HepG2 (cell line): ENCODE measurements at regions not wholly inside any gene's neighbourhood (a gene's known extent, or its start where the extent isn't known, plus 50 kb on each side); places are given as distances from the start of the nearest gene placed in this dataset.

Source experiments
- ATF4 ChIP-seq, 2 experiments: fragments of 450-650 bp in 1 of 2; sonication (generic) in 1 of 2; formaldehyde crosslinking; IDR thresholded peaks; 2 replicates each; pipeline versions ENCODE4 v1.5.0 to v1.8.0; 2020 to 2022; ENCODE audit warnings: mild to moderate bottlenecking in 1 of 2, missing genetic modification reagents in 1 of 2
- CREB1 ChIP-seq, 2 experiments: fragments of 450-650 bp in 1 of 2; IDR thresholded peaks; 2 replicates each; pipeline ENCODE4 v1.6.1; 2016 to 2017; ENCODE audit warnings: control low read depth in 1 of 2, mild to moderate bottlenecking in 1 of 2, missing compliant biosample characterization in 1 of 2, missing genetic modification characterization in 1 of 2
- GABPA ChIP-seq, 2 experiments: IDR thresholded peaks; 2 replicates each; pipeline ENCODE4 v1.6.1; 2011 to 2016; ENCODE audit warnings: low read depth in 2 of 2, low read length in 1 of 2, missing biosample characterization in 1 of 2, missing genetic modification characterization in 1 of 2
- IKZF5 ChIP-seq: IDR thresholded peaks from 2 replicates; pipeline ENCODE4 v1.6.1; 2018; ENCODE audit warnings: missing genetic modification reagents, mild to moderate bottlenecking, missing compliant biosample characterization
- NONO ChIP-seq, 2 experiments: fragments of 450-650 bp in 1 of 2; sonication (generic) in 1 of 2; formaldehyde crosslinking in 1 of 2; IDR thresholded peaks in 1 of 2; conservative IDR thresholded peaks in 1 of 2; 2 replicates each; pipeline versions ENCODE4 v1.6.1 to v1.8.0; 2017 to 2022; ENCODE audit warnings: mild to moderate bottlenecking in 1 of 2, missing genetic modification reagents in 1 of 2, moderate library complexity in 1 of 2
- NR3C1 ChIP-seq: sonication (generic); formaldehyde crosslinking; IDR thresholded peaks from 2 replicates; pipeline ENCODE4 v1.4.0; 2020; ENCODE audit warnings: missing genetic modification reagents
- POLR2A ChIP-seq, 2 experiments: IDR thresholded peaks; 2 replicates each; pipeline ENCODE4 v1.6.1; 2011; ENCODE audit warnings: low read depth in 2 of 2, low read length in 2 of 2, mild to moderate bottlenecking in 1 of 2, moderate library complexity in 1 of 2; ENCODE audit not compliant: insufficient read depth in 1 of 2
- SMAD3 ChIP-seq: sonication (generic); formaldehyde crosslinking; IDR thresholded peaks from 2 replicates; pipeline ENCODE4 v1.4.0; 2020; ENCODE audit warnings: missing genetic modification reagents
- SNAPC4 ChIP-seq: sonication (generic); formaldehyde crosslinking; IDR thresholded peaks from 2 replicates; pipeline ENCODE4 v1.4.0; 2020; ENCODE audit warnings: mild to moderate bottlenecking, missing genetic modification reagents
- ZNF33B ChIP-seq: sonication (generic); formaldehyde crosslinking; IDR thresholded peaks from 2 replicates; pipeline ENCODE4 v1.5.1; 2020; ENCODE audit warnings: mild to moderate bottlenecking, missing genetic modification reagents
- ZNF558 ChIP-seq: sonication (generic); formaldehyde crosslinking; IDR thresholded peaks from 2 replicates; pipeline ENCODE4 v1.9.0; 2022; ENCODE audit warnings: mild to moderate bottlenecking, missing genetic modification reagents, borderline replicate concordance
- TF ChIP-seq, protein P1 (sequence below): sonication (generic); formaldehyde crosslinking; IDR thresholded peaks from 2 replicates; pipeline ENCODE4 v1.9.0; 2021; ENCODE audit warnings: mild to moderate bottlenecking, missing genetic modification reagents

DNA sequence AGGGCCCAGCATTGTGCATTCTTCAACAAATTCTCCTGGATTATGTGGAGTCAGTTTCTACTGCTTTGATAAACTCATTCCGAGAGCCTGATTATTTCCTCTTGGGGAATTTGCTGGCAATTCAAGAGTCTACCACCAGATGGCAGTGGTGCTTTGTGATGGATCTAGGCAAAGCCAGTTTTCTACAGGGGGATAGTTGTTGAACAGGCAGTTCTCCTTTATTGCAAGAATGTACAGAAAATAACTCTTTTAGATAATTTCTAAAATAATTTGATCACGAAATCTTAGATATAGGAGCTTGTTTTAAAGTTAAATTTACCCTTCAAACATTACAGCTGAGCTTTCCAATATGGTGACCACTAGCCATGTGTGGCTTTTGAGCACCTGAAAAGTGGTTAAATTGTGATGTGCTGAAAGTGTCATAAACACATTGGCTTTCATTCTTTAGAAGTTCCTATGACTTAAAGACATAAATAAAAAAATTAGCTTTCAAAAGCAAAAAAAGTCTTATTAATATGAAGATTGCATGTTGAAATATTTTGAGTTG is 66.7 kb upstream of the HAAO start (continued):
- TF ChIP-seq, protein P1, sequence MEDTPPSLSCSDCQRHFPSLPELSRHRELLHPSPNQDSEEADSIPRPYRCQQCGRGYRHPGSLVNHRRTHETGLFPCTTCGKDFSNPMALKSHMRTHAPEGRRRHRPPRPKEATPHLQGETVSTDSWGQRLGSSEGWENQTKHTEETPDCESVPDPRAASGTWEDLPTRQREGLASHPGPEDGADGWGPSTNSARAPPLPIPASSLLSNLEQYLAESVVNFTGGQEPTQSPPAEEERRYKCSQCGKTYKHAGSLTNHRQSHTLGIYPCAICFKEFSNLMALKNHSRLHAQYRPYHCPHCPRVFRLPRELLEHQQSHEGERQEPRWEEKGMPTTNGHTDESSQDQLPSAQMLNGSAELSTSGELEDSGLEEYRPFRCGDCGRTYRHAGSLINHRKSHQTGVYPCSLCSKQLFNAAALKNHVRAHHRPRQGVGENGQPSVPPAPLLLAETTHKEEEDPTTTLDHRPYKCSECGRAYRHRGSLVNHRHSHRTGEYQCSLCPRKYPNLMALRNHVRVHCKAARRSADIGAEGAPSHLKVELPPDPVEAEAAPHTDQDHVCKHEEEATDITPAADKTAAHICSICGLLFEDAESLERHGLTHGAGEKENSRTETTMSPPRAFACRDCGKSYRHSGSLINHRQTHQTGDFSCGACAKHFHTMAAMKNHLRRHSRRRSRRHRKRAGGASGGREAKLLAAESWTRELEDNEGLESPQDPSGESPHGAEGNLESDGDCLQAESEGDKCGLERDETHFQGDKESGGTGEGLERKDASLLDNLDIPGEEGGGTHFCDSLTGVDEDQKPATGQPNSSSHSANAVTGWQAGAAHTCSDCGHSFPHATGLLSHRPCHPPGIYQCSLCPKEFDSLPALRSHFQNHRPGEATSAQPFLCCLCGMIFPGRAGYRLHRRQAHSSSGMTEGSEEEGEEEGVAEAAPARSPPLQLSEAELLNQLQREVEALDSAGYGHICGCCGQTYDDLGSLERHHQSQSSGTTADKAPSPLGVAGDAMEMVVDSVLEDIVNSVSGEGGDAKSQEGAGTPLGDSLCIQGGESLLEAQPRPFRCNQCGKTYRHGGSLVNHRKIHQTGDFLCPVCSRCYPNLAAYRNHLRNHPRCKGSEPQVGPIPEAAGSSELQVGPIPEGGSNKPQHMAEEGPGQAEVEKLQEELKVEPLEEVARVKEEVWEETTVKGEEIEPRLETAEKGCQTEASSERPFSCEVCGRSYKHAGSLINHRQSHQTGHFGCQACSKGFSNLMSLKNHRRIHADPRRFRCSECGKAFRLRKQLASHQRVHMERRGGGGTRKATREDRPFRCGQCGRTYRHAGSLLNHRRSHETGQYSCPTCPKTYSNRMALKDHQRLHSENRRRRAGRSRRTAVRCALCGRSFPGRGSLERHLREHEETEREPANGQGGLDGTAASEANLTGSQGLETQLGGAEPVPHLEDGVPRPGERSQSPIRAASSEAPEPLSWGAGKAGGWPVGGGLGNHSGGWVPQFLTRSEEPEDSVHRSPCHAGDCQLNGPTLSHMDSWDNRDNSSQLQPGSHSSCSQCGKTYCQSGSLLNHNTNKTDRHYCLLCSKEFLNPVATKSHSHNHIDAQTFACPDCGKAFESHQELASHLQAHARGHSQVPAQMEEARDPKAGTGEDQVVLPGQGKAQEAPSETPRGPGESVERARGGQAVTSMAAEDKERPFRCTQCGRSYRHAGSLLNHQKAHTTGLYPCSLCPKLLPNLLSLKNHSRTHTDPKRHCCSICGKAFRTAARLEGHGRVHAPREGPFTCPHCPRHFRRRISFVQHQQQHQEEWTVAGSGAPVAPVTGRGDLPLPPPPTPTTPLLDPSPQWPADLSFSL = no peak
- TF ChIP-seq NONO (IDR thresholded peaks at IDR 0.05) (no peak), NONO (CRISPR knock-in tag; conservative IDR thresholded peaks at IDR 0.05) (no peak), SNAPC4 (CRISPR knock-in tag) (no peak), ZNF33B (CRISPR knock-in tag) (no peak), ATF4 (CRISPR knock-in tag; IDR thresholded peaks at IDR 0.05) (no peak), IKZF5 (peak; percentile 60; the same call in 1 of the 2 replicates), NR3C1 (no peak), GABPA (IDR thresholded peaks at IDR 0.05; ENCODE audit: low read depth, low read length) (no peak), GABPA (CRISPR knock-in tag; IDR thresholded peaks at IDR 0.05; ENCODE audit: low read depth) (no peak), CREB1 (IDR thresholded peaks at IDR 0.05) (no peak), CREB1 (CRISPR knock-in tag; IDR thresholded peaks at IDR 0.05) (no peak), ZNF558 (CRISPR knock-in tag) (no peak), POLR2A (IDR thresholded peaks at IDR 0.05; ENCODE audit: insufficient read depth in 1 of 2, low read depth in 2 of 2, low read length in 2 of 2) (no peak), SMAD3 (CRISPR knock-in tag) (0 out of 2 replicates have a peak, but pooled peaks have one; percentile 56)
